ENCODE measurements at regions not wholly inside any gene's neighbourhood (a gene's known extent, or its start where the extent isn't known, plus 50 kb on each side); places are given as distances from the start of the nearest gene placed in this dataset.

GRCh38 chr5:172575816-172576545 lies 65.1 kb upstream of the NEURL1B start:
- H3K79me2 ChIP-seq (ENCODE audit: control insufficient read depth, insufficient read depth, low read length, unreplicated experiment): no peaks in the 10 kb centered on the region
- no peak overlapping the region for H3K27ac ChIP-seq (ENCODE audit: low read depth, low read length)
- no peaks in the 10 kb centered on the region for H3K4me1 ChIP-seq (ENCODE audit: control insufficient read depth, insufficient read depth, low read length, unreplicated experiment)
- no peak overlapping the region for H2AFZ ChIP-seq (ENCODE audit: low read length, unreplicated experiment)
- H3K27me3 ChIP-seq (ENCODE audit: insufficient read depth, low read length): peaks cover 32% of the 10 kb centered on the region
- no peaks in the 10 kb centered on the region for H3K36me3 ChIP-seq (ENCODE audit: insufficient read depth, low read length)
- H3K4me3 ChIP-seq (ENCODE audit: low read depth, low read length): no peak overlapping the region

- Histone ChIP-seq H3K36me3 (ENCODE audit: insufficient read depth, low read length) (no peaks in the 10 kb centered on the region), H3K4me1 (ENCODE audit: control insufficient read depth, insufficient read depth, low read length, unreplicated experiment) (no peaks in the 10 kb centered on the region), H3K27me3 (ENCODE audit: insufficient read depth, low read length) (peaks cover 33% of the 10 kb centered on the region), H3K4me3 (ENCODE audit: low read depth, low read length) (no peak overlapping the region), H2AFZ (ENCODE audit: low read length, unreplicated experiment) (no peak overlapping the region), H3K27ac (ENCODE audit: low read depth, low read length) (no peak overlapping the region), H3K79me2 (ENCODE audit: control insufficient read depth, insufficient read depth, low read length, unreplicated experiment) (no peaks in the 10 kb centered on the region)
These were observed 65.6 kb upstream of the NEURL1B start for GRCh38 chr5:172575416-172575815.

GRCh38 chr5:172574871-172575223 lies 66.2 kb upstream of the NEURL1B start:
- no peak overlapping the region for H3K4me3 ChIP-seq (ENCODE audit: low read depth, low read length)
- peaks cover 38% of the 10 kb centered on the region for H3K27me3 ChIP-seq (ENCODE audit: insufficient read depth, low read length)
- H3K27ac ChIP-seq (ENCODE audit: low read depth, low read length): no peak overlapping the region
- H3K79me2 ChIP-seq (ENCODE audit: control insufficient read depth, insufficient read depth, low read length, unreplicated experiment): no peaks in the 10 kb centered on the region
- no peaks in the 10 kb centered on the region for H3K36me3 ChIP-seq (ENCODE audit: insufficient read depth, low read length)
- no peak overlapping the region for H2AFZ ChIP-seq (ENCODE audit: low read length, unreplicated experiment)
- H3K4me1 ChIP-seq (ENCODE audit: control insufficient read depth, insufficient read depth, low read length, unreplicated experiment): no peaks in the 10 kb centered on the region

- H3K79me2 ChIP-seq (ENCODE audit: control insufficient read depth, insufficient read depth, low read length, unreplicated experiment): no peaks in the 10 kb centered on the region
- no peak overlapping the region for H2AFZ ChIP-seq (ENCODE audit: low read length, unreplicated experiment)
- no peak overlapping the region for H3K27ac ChIP-seq (ENCODE audit: low read depth, low read length)
- H3K36me3 ChIP-seq (ENCODE audit: insufficient read depth, low read length): no peaks in the 10 kb centered on the region
- no peaks in the 10 kb centered on the region for H3K4me1 ChIP-seq (ENCODE audit: control insufficient read depth, insufficient read depth, low read length, unreplicated experiment)
- H3K4me3 ChIP-seq (ENCODE audit: low read depth, low read length): no peak overlapping the region
- peaks cover 38% of the 10 kb centered on the region for H3K27me3 ChIP-seq (ENCODE audit: insufficient read depth, low read length)
These were observed 66.8 kb upstream of the NEURL1B start for GRCh38 chr5:172573986-172574870.

GRCh38 chr5:172573120-172573882 lies 67.8 kb upstream of the NEURL1B start:
- no peak overlapping the region for H3K27ac ChIP-seq (ENCODE audit: low read depth, low read length)
- no peaks in the 10 kb centered on the region for H3K36me3 ChIP-seq (ENCODE audit: insufficient read depth, low read length)
- H3K27me3 ChIP-seq (ENCODE audit: insufficient read depth, low read length): peaks cover 33% of the 10 kb centered on the region
- H2AFZ ChIP-seq (ENCODE audit: low read length, unreplicated experiment): no peak overlapping the region
- H3K4me3 ChIP-seq (ENCODE audit: low read depth, low read length): no peak overlapping the region
- H3K4me1 ChIP-seq (ENCODE audit: control insufficient read depth, insufficient read depth, low read length, unreplicated experiment): no peaks in the 10 kb centered on the region
- no peaks in the 10 kb centered on the region for H3K79me2 ChIP-seq (ENCODE audit: control insufficient read depth, insufficient read depth, low read length, unreplicated experiment)

GRCh38 chr5:172572440-172572839 lies 68.6 kb upstream of the NEURL1B start:
- Histone ChIP-seq H3K4me3 (ENCODE audit: low read depth, low read length) (no peak overlapping the region), H3K4me1 (ENCODE audit: control insufficient read depth, insufficient read depth, low read length, unreplicated experiment) (no peaks in the 10 kb centered on the region), H3K27ac (ENCODE audit: low read depth, low read length) (no peak overlapping the region), H3K79me2 (ENCODE audit: control insufficient read depth, insufficient read depth, low read length, unreplicated experiment) (no peaks in the 10 kb centered on the region), H3K27me3 (ENCODE audit: insufficient read depth, low read length) (peaks cover 33% of the 10 kb centered on the region), H3K36me3 (ENCODE audit: insufficient read depth, low read length) (no peaks in the 10 kb centered on the region), H2AFZ (ENCODE audit: low read length, unreplicated experiment) (no peak overlapping the region)

GRCh38 chr5:172571892-172572291 lies 69.2 kb upstream of the NEURL1B start:
- H3K27ac ChIP-seq (ENCODE audit: low read depth, low read length): no peak overlapping the region

GRCh38 chr5:172571413-172571812 lies 69.7 kb upstream of the NEURL1B start:
- H3K27ac ChIP-seq (ENCODE audit: low read depth, low read length): no peak overlapping the region
- no peaks in the 10 kb centered on the region for H3K4me1 ChIP-seq (ENCODE audit: control insufficient read depth, insufficient read depth, low read length, unreplicated experiment)

More at GRCh38 chr5:172571892-172572291, 69.2 kb upstream of the NEURL1B start:
- Histone ChIP-seq H3K36me3 (ENCODE audit: insufficient read depth, low read length) (no peaks in the 10 kb centered on the region), H3K27me3 (ENCODE audit: insufficient read depth, low read length) (peaks cover 33% of the 10 kb centered on the region), H3K4me1 (ENCODE audit: control insufficient read depth, insufficient read depth, low read length, unreplicated experiment) (no peaks in the 10 kb centered on the region), H3K79me2 (ENCODE audit: control insufficient read depth, insufficient read depth, low read length, unreplicated experiment) (no peaks in the 10 kb centered on the region), H3K4me3 (ENCODE audit: low read depth, low read length) (no peak overlapping the region), H2AFZ (ENCODE audit: low read length, unreplicated experiment) (no peak overlapping the region)

GRCh38 chr5:172570594-172571334 lies 70.3 kb upstream of the NEURL1B start:
- no peak overlapping the region for H2AFZ ChIP-seq (ENCODE audit: low read length, unreplicated experiment)
- no peak overlapping the region for H3K27ac ChIP-seq (ENCODE audit: low read depth, low read length)
- no peaks in the 10 kb centered on the region for H3K4me1 ChIP-seq (ENCODE audit: control insufficient read depth, insufficient read depth, low read length, unreplicated experiment)

More at GRCh38 chr5:172571413-172571812, 69.7 kb upstream of the NEURL1B start:
- H3K4me3 ChIP-seq (ENCODE audit: low read depth, low read length): no peak overlapping the region
- H2AFZ ChIP-seq (ENCODE audit: low read length, unreplicated experiment): no peak overlapping the region
- H3K79me2 ChIP-seq (ENCODE audit: control insufficient read depth, insufficient read depth, low read length, unreplicated experiment): no peaks in the 10 kb centered on the region
- no peaks in the 10 kb centered on the region for H3K36me3 ChIP-seq (ENCODE audit: insufficient read depth, low read length)
- H3K27me3 ChIP-seq (ENCODE audit: insufficient read depth, low read length): peaks cover 33% of the 10 kb centered on the region

More at GRCh38 chr5:172570594-172571334, 70.3 kb upstream of the NEURL1B start:
- Histone ChIP-seq H3K27me3 (ENCODE audit: insufficient read depth, low read length) (peaks cover 33% of the 10 kb centered on the region), H3K79me2 (ENCODE audit: control insufficient read depth, insufficient read depth, low read length, unreplicated experiment) (no peaks in the 10 kb centered on the region), H3K4me3 (ENCODE audit: low read depth, low read length) (no peak overlapping the region), H3K36me3 (ENCODE audit: insufficient read depth, low read length) (no peaks in the 10 kb centered on the region)

Measured in ACC112 (cell line).